K562 (cell line): ENCODE measurements at regions not wholly inside any gene's neighbourhood (a gene's known extent, or its start where the extent isn't known, plus 50 kb on each side); places are given as distances from the start of the nearest gene placed in this dataset.

Experiments used
- ATAC-seq: fragments of 200-7000 bp; cut with Tn5 transposase; 3 replicates; pipeline ENCODE4 v1.9.1; 2020; ENCODE audit warnings: moderate library complexity
- BruUV-seq: library from RNA; stranded (reverse); fragments of 400-500 nt; replicated peaks from 2 replicates; lab custom pipeline; 2021; lab: Mats Ljungman, UMichigan
- CTCF ChIA-PET: fragments of 300-600 bp; formaldehyde crosslinking; extraction: SDS; loops from one replicate; lab custom pipeline; 2021; ENCODE audit warnings: low intra/inter-chr PET ratio; lab: Yijun Ruan, JAX
- POLR2A ChIA-PET: fragments of 300-600, 350-650 bp; sonication (Branson Sonifier 250); formaldehyde crosslinking; extraction: SDS; loops from one replicate; lab custom pipeline; 2021; ENCODE audit warnings: antibody characterized with exemption, inconsistent platforms; lab: Yijun Ruan, JAX
- DNase-seq, 4 experiments: peaks; one replicate each; pipeline versions ENCODE4 v3.0.0 to v3.0.0-alpha.2; 2011 to 2018; ENCODE audit warnings: low spot score in 3 of 4, mixed read lengths in 3 of 4; ENCODE audit errors: extremely low read depth in 1 of 4
- FAIRE-seq: peaks from 2 replicates; lab custom pipeline; 2011; peaks lifted over from hg19 to GRCh38; lab: Jason Lieb, UNC
- H2AFZ ChIP-seq: 2 replicates; pipeline ENCODE4 v1.6.0; 2011; ENCODE audit warnings: low read depth, low read length, control low read depth, inconsistent platforms
- H3K27ac ChIP-seq: fragments of 200-600 bp; 3 replicates; pipeline ENCODE4 v1.8.0; 2011; ENCODE audit warnings: low read depth, mild to moderate bottlenecking, control low read depth, inconsistent platforms, low read length, moderate library complexity, mixed read lengths; ENCODE audit errors: extremely low read depth
- H3K27me3 ChIP-seq, 2 experiments: fragments of 300-600 bp in 1 of 2; 2 replicates in 1 of 2; 3 replicates in 1 of 2; pipeline versions ENCODE4 v1.6.0 to v1.8.0; 2011; ENCODE audit warnings: inconsistent platforms in 2 of 2, low read length in 2 of 2, mild to moderate bottlenecking in 1 of 2, mixed read lengths in 1 of 2, moderate library complexity in 1 of 2; ENCODE audit not compliant: control insufficient read depth in 2 of 2, insufficient read depth in 2 of 2
- H3K36me3 ChIP-seq: fragments of 300-600 bp; 3 replicates; pipeline ENCODE4 v1.8.0; 2011; ENCODE audit warnings: mild to moderate bottlenecking, low read length, inconsistent platforms; ENCODE audit not compliant: control insufficient read depth, insufficient read depth
- H3K4me1 ChIP-seq, 2 experiments: fragments of 200-600 bp in 1 of 2; replicated peaks in 1 of 2; 2 replicates in 1 of 2; 3 replicates in 1 of 2; pipeline versions ENCODE4 v1.5.1 to v1.8.0; 2011; ENCODE audit warnings: inconsistent platforms in 2 of 2, low read length in 2 of 2, mild to moderate bottlenecking in 1 of 2, mixed read lengths in 1 of 2, moderate library complexity in 1 of 2; ENCODE audit not compliant: control insufficient read depth in 2 of 2, insufficient read depth in 2 of 2
- H3K4me2 ChIP-seq: 2 replicates; pipeline ENCODE4 v1.6.1; 2011; ENCODE audit warnings: low read length, control low read depth, inconsistent platforms, mixed read lengths; ENCODE audit not compliant: insufficient read depth
- H3K4me3 ChIP-seq: fragments of 200-600 bp; sonication (generic), shearing (Covaris generic); 2 replicates; pipeline ENCODE4 v1.5.1; 2016; ENCODE audit warnings: control low read depth, inconsistent platforms
- H3K79me2 ChIP-seq: fragments of 200-600 bp; 3 replicates; pipeline ENCODE4 v1.8.0; 2011; ENCODE audit warnings: low read length, inconsistent platforms; ENCODE audit not compliant: control insufficient read depth, insufficient read depth
- H3K9ac ChIP-seq, 2 experiments: 2 replicates each; pipeline versions ENCODE4 v1.6.0 to v1.6.1; 2011; ENCODE audit warnings: low read depth in 2 of 2, low read length in 2 of 2, control low read depth in 1 of 2, inconsistent platforms in 1 of 2, mild to moderate bottlenecking in 1 of 2, mixed read lengths in 1 of 2; ENCODE audit not compliant: insufficient read depth in 1 of 2
- H3K9me1 ChIP-seq: one replicate; pipeline ENCODE4 v1.6.0; 2011; ENCODE audit warnings: inconsistent platforms, mild to moderate bottlenecking, low read length, moderate library complexity; ENCODE audit not compliant: control insufficient read depth, insufficient read depth
- H3K9me3 ChIP-seq: replicated peaks from 2 replicates; pipeline ENCODE4 v1.5.1; 2011; ENCODE audit warnings: low read depth, low read length, inconsistent platforms; ENCODE audit not compliant: control insufficient read depth, insufficient read depth
- H4K20me1 ChIP-seq: replicated peaks from 2 replicates; pipeline ENCODE4 v1.6.1; 2011; ENCODE audit warnings: low read length, inconsistent platforms, mixed read lengths; ENCODE audit not compliant: control insufficient read depth, insufficient read depth
- GTF2E2 ChIP-seq: fragments of 200-800 bp; sonication (Bioruptor generic); IDR thresholded peaks from 2 replicates; pipeline ENCODE4 v1.6.1; 2016; ENCODE audit warnings: missing genetic modification characterization, missing compliant biosample characterization
- RFX5 ChIP-seq: IDR thresholded peaks from 2 replicates; pipeline ENCODE4 v1.6.1; 2011; ENCODE audit warnings: low read depth, mild to moderate bottlenecking, improper control_type of control experiment, low read length
- XRCC5 ChIP-seq: fragments of 200-400 bp; formaldehyde crosslinking; IDR thresholded peaks from 2 replicates; pipeline ENCODE4 v1.6.1; 2017; ENCODE audit warnings: low read depth, mild to moderate bottlenecking, low read length
- ZNF431 ChIP-seq: sonication (generic); formaldehyde crosslinking; IDR thresholded peaks from 2 replicates; pipeline ENCODE4 v1.8.0; 2022; ENCODE audit warnings: mild to moderate bottlenecking, missing genetic modification reagents
- ZNF586 ChIP-seq: fragments of 450-650 bp; formaldehyde crosslinking; conservative IDR thresholded peaks from 2 replicates; pipeline ENCODE4 v1.4.0; 2020; ENCODE audit warnings: mild to moderate bottlenecking, moderate library complexity
- WGBS: fragments of 100-300 bp; shearing (Covaris generic); methylation state at CpG from one replicate; pipeline ENCODE4 v1.1.6; 2016; ENCODE audit warnings: low coverage, mixed read lengths; ENCODE audit not compliant: insufficient coverage; ENCODE audit errors: missing lambda C conversion rate; 5-methylcytosine and 5-hydroxymethylcytosine counted together
- in situ Hi-C: fragments of 300-500 bp; cut with MboI; formaldehyde crosslinking; loops from 4 replicates; pipeline ENCODE4 v1.15.0; 2018; ENCODE audit warnings: inconsistent platforms, mixed read lengths
- intact Hi-C: fragments of 100-400 bp; cut with micrococcal nuclease; formaldehyde crosslinking; loops from 2 replicates; pipeline ENCODE4 v1.14.2; 2022
- TF ChIP-seq, protein P1 (sequence below): fragments of 450-650 bp; formaldehyde crosslinking; IDR thresholded peaks from 2 replicates; pipeline ENCODE4 v1.4.0; 2022; ENCODE audit warnings: missing genetic modification characterization

DNA sequence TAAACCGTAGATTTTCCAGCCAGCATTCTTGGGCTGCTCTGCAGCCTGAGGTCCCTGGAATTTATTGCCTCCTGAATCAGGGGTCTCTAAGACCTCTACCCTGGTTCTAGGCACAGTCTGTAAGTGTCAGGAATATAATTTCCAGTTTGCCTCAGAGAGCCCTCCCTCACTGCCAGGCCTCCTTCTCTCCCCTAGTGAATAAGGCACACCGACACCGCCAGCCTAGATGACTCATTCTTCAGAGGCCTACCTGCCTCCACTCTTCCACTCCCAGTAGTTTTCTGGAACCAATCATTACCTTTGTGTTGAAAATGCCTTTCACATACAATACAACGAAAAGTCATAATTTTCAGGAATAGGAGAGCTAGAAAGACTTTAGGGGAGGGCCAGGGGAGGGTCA, 50.3 kb upstream of the ARHGEF9 start:
- CTCF ChIA-PET, result no interaction called here
- Histone ChIP-seq H2AFZ (no peak overlapping the region), H3K9ac (no peak overlapping the region), H3K79me2 (no peaks in the 10 kb centered on the region), H3K4me2 (no peak overlapping the region), H3K4me1 (no peaks in the 10 kb centered on the region), H3K27ac (no peak overlapping the region), H4K20me1 (no peaks in the 10 kb centered on the region), H3K4me3 (no peak overlapping the region), H3K36me3 (no peaks in the 10 kb centered on the region), H3K27me3 (no peaks in the 10 kb centered on the region), H3K9me1 (no peaks in the 10 kb centered on the region), H3K9me3 (no peaks in the 10 kb centered on the region)
- ATAC-seq (no peak), FAIRE-seq (no peak), DNase-seq (no peak)
- in situ Hi-C loops, result no loop called here
- POLR2A ChIA-PET, result no interaction called here
- WGBS, result 0% methylated on average over 2 of the region's 4 CpGs
- no peak for TF ChIP-seq ZNF431 (CRISPR knock-in tag)
- TF ChIP-seq XRCC5, result no peak
- no peak for TF ChIP-seq ZNF586 (CRISPR knock-in tag)
- TF ChIP-seq GTF2E2, result no peak
- TF ChIP-seq RFX5, result no peak
- TF ChIP-seq, protein P1, sequence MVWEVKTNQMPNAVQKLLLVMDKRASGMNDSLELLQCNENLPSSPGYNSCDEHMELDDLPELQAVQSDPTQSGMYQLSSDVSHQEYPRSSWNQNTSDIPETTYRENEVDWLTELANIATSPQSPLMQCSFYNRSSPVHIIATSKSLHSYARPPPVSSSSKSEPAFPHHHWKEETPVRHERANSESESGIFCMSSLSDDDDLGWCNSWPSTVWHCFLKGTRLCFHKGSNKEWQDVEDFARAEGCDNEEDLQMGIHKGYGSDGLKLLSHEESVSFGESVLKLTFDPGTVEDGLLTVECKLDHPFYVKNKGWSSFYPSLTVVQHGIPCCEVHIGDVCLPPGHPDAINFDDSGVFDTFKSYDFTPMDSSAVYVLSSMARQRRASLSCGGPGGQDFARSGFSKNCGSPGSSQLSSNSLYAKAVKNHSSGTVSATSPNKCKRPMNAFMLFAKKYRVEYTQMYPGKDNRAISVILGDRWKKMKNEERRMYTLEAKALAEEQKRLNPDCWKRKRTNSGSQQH (CRISPR knock-in tag), result no peak
- BruUV-seq, result no TSS peak
- intact Hi-C loops, result no loop called here
